ENCODE measurements at regions not wholly inside any gene's neighbourhood (a gene's known extent, or its start where the extent isn't known, plus 50 kb on each side); places are given as distances from the start of the nearest gene placed in this dataset.
"Not testable (repeated sequence)": the region's sequence is repeated elsewhere in the genome, so short reads cannot be mapped to it uniquely, and the experiment has no call there.

DNA sequence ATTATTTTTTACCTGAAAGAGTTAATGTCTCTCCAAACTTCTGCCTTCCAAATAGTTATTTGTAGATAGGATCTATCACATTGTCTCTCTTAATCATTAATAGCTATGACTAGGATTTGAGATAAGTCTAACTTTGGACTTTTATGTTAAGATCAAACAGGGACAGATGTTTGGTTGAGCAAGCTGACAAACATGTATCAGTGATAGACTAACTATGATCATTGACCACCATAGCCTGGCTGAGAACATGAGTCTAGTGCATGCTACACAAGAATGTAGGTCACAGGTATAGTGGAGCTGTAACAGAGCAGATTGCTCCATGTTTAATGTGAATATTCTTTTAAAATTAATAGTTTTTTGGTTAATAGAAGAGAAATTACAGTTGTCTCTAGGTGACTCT is 52.0 kb downstream of the SYT15B start:
- not testable (repeated sequence) for DNase-seq

DNA sequence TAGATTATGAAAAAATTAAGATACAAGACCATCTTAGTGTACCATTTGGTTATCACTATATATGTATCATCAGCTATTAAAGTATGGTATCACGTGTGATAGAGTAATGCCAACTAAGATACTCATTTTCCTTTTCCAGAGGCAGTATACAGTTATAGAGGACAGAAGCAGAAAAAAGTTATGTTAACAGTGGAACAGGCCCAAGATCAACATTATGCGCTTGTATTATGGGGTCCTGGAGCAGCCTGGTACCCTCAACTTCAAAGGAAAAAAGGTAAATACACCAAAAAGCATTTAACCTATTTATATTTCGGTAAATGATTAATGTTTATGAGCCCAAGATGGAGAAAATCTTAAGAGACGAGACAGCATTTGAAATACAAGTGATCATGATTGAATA is 52.9 kb downstream of the SYT15B start:
- DNase-seq: not testable (repeated sequence)

DNA sequence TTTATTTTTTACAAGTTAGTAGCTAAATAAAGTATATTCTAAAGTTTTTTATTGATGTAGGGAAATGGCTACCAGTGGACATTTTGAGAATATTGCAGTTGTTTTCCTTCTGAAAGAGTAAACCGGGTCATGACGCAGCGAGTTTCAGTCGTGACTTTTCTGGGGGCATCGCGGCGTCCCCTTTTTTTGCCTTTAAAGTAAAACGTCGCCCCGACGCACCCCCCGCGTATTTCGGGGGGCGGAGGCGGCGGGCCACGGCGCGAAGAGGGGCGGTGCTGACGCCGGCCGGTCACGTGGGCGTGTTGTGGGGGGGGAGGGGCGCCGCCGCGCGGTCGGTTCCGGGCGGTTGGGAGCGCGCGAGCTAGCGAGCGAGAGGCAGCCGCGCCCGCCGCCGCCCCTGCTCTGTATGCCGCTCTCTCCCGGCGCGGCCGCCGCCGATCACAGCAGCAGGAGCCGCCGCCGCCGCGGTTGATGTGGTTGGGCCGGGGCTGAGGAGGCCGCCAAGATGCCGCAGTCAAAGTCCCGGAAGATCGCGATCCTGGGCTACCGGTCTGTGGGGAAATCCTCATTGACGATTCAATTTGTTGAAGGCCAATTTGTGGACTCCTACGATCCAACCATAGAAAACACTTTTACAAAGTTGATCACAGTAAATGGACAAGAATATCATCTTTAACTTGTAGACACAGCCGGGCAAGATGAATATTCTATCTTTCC is 57.5 kb downstream of the SYT15B start:
- DNase-seq: not testable (repeated sequence)

DNA sequence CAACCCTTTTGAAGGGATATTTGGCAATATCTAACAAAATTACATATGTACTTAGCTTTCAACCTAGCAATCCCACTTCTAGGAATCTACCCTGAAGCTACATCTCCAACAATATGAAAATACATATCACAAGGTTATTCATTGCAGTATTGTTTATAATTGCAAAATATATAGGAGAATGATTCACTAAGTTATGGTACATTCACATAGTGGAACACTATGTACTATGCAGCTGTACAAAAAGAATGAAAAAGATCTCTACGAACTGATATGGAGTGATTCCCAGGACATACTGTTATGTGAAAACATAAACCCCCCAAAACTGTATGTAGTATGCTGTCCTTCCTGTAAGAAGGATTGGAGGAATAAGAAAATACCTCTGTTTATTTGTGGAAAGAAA is 62.1 kb downstream of the SYT15B start:
- not testable (repeated sequence) for DNase-seq

DNA sequence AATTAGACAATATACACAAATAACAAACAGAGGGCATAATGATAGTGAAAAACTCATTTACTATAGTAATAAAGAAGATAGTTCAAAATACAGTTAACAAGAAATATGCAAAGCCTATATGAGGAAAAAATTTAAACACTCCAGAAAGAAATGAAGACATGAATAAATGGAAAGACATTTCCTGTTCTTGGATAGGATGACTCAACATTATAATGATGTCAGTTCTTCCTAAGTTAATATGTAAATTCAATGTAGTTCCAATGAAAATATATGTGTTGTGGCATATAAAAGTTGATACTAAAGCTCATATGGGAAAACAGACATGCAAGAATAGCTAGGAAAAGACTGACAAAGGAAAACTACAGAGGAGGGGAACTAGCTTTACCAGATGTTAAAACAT is 63.5 kb downstream of the SYT15B start:
- DNase-seq: not testable (repeated sequence)

DNA sequence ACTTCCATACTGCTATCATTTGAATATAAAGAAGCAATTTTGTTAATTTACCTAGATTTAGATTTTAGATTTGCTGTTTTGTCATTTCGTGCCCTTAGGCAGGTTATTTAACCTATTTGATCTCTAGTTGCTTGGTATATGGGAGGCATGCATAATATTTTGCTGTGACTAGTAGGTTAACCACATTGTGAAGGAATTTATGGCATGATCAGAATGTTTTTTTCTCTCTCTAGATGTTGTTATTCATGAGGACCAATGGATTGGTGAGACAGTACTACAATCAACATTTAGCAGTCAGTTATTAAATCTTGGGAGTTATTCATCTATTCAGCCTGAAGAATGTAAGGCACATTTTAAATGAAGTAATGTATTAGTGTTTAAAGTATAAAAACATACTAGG is 67.2 kb downstream of the SYT15B start:
- not testable (repeated sequence) for DNase-seq

DNA sequence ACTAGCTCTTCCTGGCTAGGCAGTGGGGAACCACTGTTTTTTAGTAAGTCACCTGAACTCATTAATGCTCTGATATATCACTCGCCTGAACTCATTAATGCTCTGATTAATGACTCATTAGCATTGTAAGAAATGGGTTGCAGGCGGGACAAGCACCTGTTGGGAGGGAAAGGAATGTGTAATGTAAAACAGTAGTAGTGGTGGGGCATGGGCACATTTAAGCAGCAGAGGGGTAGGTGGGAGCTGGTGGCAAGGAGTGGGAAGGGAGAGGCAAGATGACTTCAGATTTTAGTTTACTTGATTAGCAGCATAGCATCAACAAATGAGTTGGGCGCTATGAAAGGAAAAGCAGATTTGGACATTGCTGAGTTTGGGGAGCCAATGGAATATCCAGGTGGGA is 68.2 kb downstream of the SYT15B start:
- DNase-seq: not testable (repeated sequence)

DNA sequence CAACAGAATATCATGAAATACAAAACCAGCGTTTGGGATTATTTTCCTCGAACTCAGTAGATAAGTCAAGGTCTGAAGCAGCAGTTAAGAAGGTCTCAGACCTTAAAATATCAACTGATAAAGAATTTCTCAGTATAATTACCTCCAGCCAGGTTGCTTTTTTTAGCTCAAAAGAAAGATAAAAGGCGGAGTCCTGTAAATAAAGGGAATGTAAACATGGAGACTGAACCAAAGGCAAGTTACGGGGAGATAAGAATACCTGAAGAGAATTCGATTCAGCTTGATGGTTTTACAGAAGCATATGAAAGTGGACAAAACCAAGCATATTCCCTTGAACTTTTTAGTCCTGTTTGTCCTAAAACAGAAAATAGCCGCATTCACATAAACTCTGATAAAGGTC is 73.1 kb downstream of the SYT15B start:
- not testable (repeated sequence) for DNase-seq

DNA sequence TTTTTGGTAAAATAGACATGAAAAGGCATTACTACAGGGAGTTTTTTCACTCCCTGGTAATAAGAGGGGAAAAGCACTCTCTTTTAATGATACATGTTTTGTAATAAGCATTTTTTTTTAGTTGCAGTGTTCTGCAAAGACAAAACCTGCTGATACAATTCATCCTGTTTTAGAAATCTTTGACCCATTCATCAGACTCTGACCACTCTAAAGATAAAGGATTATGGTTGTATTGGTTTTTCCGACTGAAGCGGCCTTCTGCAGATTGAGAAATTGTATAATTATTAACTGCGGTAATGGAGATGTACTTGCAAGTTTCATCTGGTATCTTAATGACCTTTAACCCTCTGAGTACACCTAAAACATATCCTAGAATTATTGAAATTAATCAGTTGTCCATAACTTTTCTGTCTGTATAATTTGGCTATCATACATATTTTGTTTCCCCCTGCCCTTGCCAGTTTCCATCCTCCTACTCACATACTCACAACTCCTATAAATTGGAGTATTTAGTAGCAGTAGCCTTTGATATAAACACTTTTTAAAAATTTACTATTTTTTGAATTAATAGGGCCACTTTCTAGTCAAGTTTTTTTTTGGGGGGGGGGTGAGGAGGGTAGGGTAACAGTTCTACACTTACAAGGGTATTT is 79.4 kb downstream of the SYT15B start:
- DNase-seq: not testable (repeated sequence)

DNA sequence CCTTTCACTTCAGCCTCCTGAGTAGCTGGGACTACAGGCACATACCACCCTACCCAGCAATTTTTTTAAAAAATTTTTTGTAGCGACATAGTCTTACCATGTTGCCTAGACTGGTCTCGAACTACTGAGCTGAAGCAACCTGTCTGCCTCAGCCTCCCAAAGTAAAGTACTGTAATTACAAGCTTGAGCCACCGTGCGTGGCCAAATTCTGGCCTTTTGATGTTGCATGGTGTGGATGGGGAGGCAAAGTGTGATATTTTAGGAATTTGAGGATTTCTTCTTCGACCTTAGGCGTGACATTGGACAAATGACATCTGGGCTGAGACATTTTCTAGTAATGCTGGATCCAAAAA is 81.8 kb downstream of the SYT15B start:
- DNase-seq: not testable (repeated sequence)

DNA sequence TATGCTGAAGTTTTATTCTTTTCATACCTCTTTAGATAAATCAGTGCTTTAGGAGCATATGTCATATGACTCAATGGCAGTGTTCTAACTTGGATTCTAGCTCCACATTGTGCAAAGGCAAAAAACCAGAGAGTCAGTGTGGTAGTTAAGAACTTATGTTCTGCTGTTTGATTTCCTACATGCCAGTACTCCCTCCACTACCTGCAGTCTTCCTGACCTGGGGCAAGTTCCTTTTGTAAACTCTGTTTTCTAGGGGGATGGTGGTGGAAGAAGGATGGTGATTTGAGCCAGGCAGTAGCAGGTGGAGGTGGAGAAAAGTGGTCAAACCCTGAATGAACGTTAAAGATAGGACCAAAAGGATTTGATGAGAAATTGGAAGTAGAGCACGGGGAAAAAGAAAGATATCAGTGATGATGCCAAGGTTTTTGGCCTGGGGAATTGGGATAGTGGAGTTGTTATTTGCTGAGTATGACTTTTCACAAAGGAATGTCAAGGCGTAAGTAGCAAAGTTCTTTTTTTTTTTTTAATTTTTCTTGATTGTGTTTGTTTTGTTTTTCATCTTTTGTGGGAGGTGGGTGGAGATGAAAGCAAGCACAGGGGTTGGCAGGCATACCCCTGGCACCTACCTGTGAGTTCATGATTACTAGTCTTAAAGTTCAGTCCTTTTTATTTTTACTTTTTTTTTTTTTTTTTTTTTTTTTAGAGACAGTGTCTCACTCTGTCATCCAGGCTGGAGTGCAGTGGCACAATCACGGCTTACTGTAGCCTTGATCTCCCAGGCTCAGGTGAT is 82.3 kb downstream of the SYT15B start:
- not testable (repeated sequence) for DNase-seq

DNA sequence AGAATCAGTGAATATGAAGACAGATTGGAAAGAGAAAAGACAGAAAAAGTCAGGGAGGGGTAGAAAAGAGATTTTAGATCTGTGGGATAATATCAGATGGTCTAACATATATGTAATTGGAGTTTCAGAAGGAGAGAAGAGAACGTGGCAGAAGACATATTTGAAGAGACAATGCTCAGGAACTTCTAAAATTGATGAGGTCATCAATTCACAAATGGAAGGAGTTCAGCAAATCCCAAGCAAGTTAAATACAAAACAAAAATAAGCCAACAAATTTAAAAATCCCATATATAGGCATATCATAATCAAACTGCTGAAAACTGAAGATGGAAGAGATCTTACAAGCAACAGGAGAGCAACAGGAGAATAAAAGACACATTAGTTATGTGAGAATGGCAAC is 87.3 kb downstream of the SYT15B start:
- DNase-seq: not testable (repeated sequence)

DNA sequence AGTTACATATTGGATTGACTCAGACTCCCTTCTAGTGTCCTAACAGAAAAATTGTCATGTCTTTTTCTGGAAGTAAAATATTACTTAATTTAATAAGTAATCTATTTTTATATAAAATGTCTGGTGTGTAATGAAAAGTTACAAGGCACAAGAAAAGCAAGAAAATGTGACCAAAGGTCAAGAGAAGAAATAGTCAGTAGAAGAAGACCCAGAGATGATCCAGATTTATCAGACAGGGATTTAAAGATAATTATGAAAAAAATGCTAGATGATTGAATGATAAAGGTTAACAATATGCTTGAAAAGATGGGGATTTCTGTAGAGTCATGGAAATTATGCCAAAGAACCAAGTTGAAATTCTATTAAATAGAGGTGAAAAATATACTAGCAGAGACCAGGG is 87.8 kb downstream of the SYT15B start:
- not testable (repeated sequence) for DNase-seq

DNA sequence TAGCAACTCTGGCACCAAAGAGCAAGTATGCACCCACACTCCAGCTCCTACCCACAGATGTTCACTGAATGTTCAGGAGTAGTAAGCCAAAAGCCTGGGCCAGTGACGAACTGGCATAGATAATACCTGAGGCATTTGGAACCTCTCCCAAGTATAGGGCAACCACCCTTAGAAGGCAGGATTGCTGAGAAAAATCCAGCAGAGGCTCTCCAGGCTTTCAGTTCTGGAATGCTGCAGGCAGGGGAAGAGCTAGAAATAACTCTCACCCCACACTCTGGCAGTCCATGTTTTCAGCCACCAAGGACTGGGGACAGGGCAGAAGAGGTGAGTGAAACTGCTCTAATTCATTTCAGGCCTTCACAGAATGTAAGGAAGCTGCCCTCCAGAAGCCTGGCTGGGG is 90.3 kb downstream of the SYT15B start:
- DNase-seq: not testable (repeated sequence)

DNA sequence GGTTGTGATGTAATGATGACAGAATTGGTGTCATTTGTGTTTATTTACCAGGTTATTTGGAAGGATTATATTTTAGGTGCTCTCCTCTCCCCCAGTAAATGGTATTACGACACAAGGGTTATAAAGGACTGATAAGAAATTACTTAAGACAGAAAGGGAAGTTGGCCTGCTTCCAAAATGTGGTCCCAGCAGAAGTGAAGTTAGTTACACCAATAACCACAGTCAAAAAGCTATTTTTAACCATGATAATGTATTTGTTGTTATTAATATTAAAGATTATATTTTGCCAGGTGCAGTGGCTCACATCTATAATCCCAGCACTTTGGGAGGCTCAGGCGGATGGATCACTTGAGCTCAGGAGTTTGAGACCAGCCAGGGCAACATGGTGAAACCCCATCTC is 92.5 kb downstream of the SYT15B start:
- not testable (repeated sequence) for DNase-seq

DNA sequence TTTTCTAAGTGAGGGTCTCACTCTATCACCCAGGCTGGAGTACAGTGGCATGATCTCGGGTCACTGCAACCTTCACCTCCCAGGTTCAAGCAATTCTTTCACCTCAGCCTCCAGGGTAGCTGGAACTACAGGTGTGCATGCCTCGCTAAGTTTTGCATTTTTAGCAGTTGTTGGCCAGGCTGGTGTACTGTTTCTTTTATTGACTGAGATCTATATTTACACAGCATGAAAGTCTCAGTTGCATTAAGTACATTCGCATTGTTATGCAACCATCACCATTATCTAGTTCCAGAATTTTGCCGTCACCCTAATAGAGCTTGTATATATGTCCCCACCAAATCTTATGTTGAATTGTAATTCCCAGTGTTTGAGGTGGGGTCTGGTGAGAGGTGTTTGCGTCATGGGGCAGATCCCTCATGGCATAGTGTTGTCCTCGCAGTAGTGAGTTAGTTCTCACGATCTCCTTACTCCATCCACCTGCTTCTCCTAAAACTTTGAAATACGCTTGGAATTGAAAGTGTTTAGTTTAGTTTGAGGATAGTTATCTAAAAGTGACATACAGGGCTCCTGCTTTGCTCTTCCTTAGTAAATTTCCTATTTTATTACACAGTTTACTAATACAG is 101.3 kb downstream of the SYT15B start:
- DNase-seq: not testable (repeated sequence)

DNA sequence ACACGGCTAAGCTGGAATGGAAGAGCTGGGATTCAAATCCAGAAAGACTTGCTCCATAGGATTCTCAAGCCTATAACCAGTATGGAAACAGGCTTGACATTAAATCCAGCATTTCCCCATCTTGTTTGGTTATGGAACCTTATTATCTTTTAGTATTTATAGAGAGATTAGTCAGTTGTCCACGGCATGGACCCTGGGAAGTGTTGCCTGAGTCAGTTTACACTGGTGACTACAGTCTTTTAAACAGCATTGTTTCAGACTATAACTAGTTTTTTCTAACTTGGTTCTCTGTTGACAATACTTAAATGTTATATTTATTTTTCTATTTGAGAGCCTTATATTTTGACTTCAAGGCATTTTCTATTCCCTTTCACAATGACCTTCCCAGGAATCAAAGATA is 106.7 kb downstream of the SYT15B start:
- not testable (repeated sequence) for DNase-seq

DNA sequence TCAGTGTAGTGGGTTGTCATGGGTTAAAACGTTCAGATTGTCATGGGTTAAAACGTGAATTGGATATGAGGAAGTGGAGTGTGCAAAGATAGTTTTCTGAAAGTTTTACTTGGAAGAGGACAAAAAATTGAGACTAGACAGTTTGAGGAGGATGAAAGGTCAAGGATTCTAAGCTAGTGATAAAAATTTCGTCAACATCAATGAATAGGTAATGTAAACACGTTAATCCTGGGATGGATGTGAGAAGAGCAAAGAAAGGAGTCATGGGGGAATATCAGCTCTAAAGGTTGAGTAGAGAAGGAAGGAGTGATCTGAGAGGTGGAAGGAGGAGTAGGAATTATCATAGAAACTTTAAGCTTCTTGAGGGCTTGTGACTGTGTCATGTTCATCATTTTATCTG is 109.2 kb downstream of the SYT15B start:
- not testable (repeated sequence) for DNase-seq

DNA sequence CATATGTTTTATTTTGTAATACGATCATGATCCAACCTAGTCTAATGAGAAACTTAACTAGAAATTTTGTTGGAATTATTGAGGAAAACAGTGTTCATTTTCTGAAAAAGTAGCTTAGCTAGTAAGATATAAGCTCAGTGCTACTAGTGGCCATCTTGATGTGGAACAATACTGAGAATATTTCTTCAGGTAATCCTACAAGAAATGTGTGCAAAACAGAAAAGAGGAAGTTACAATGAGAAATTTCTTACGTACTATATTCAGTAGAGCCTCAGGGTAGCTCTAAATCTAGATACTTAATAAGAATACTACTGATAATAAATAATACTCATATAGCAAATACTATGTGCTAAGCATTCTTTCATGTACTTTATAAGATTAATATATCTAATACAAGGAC is 114.8 kb downstream of the SYT15B start:
- not testable (repeated sequence) for DNase-seq

DNA sequence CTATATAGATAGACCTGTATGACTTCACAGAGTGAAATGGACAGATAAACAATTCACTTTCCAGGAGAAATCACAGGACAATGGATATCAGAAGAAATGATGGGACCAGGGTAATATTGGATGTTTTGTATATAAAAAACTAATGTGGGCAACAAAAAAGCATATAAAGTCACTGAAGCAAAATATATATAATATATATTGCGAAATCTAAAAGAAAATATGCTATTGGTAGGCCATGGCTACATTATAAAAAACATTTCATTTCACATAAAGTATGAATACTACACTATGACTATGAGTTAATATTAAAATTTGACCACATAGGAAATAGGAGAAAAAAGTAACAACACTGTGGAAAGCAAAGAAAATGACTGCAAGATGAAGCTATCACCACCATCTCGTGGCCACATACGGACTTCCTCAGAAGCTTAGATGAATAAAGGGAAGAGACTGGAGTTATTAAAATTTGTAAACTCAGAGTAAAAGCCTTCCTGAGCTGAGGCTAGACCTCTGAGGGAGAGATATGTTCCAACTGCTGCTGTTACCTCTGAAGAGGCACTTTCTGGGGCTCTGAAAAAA is 115.8 kb downstream of the SYT15B start:
- not testable (repeated sequence) for DNase-seq

DNA sequence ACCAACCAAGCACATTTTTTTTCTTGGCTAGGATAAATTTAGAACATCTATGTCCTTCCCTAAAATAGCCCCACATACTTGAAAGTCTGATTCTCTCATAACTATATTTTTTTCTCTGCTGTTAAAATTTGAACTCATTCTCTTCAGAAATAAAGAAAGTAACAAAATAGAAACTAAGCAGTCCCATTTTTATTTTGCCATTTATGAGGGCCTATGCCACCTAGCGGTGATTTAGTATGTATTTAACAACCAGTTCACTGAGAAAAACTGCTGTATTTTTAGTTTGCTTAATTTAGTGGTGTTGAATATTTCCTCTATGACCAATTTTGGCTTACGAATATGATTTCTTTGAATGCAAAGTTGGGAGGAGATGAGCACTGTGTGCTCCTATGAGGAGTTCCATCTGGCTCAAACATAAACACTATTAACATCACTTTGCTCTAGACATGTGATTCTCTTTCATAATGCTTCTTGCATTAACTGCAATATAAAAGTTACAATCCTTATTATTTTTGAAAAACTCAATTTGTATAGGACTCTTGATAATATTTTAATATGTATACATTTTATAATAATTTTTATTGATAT is 116.6 kb downstream of the SYT15B start:
- not testable (repeated sequence) for DNase-seq

DNA sequence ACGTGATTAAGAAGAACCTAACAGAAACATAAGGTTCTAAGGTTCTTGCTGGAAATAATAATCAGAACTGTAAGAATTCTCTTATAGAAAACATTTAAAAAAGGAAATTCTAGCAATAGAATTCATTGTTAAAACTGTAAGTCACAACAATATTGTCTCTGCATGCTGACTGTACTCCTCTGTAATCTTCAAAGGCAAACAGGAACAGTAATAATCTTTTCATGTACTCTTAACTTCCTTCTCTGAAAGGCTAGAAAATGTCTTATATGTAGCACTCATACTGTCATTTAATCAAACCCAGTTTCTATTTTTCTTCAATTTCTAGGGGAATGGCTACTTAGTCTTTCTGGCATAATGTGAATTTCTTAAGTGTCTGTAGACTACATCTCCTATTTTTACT is 103.5 kb upstream of the AGAP9 start:
- not testable (repeated sequence) for DNase-seq

DNA sequence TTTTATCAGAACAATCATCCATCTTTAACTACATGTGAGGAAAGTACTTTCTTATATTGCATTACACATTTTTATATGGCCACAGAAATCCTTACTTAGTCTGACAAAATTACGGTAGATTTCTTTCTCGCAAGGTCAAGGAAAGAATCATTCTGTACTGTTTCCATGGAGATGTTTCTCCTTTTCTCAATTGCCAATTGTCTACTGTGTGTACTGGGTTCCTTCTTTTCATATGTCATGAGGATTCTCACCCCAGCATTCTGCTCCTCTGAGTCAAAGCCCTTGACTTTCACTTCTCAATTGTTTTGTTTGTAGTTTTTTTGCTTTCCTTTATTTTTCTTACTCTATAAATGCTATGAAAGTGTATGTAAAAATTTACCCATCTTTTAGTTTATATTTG is 99.3 kb upstream of the AGAP9 start:
- DNase-seq: peak; percentile 42

All from kidney glomerular epithelial cell (primary cell).